HG03196 (cell line): ENCODE measurements at regions not wholly inside any gene's neighbourhood (a gene's known extent, or its start where the extent isn't known, plus 50 kb on each side); places are given as distances from the start of the nearest gene placed in this dataset.
"Not testable (repeated sequence)": the region's sequence is repeated elsewhere in the genome, so short reads cannot be mapped to it uniquely, and the experiment has no call there.

ENCODE experiments used
- ATAC-seq: cut with Tn5 transposase; IDR thresholded peaks from one replicate; pipeline ENCODE4 v1.9.1; 2021; ENCODE audit not compliant: unreplicated experiment

GRCh38 chr4:159545556-159545955 lies 442.7 kb downstream of the RAPGEF2 start:
- ATAC-seq, result no peak

GRCh38 chr4:159547645-159548308 lies 444.9 kb downstream of the RAPGEF2 start:
- ATAC-seq, result no peak

- ATAC-seq, result no peak
These were observed 446.2 kb downstream of the RAPGEF2 start for GRCh38 chr4:159549098-159549518.

- no peak for ATAC-seq
These were observed 448.4 kb downstream of the RAPGEF2 start for GRCh38 chr4:159551281-159551680.

GRCh38 chr4:159552979-159553768 lies 450.3 kb downstream of the RAPGEF2 start:
- ATAC-seq, result no peak

- ATAC-seq, result no peak
These were observed 453.0 kb downstream of the RAPGEF2 start for GRCh38 chr4:159555873-159556272.

- no peak for ATAC-seq
These were observed 459.5 kb downstream of the RAPGEF2 start for GRCh38 chr4:159562366-159562765.

GRCh38 chr4:159563257-159563656 lies 460.4 kb downstream of the RAPGEF2 start:
- ATAC-seq, result no peak

- ATAC-seq, result no peak
These were observed 461.7 kb downstream of the RAPGEF2 start for GRCh38 chr4:159564615-159565014.

- no peak for ATAC-seq
These were observed 463.9 kb downstream of the RAPGEF2 start for GRCh38 chr4:159566786-159567185.

- no peak for ATAC-seq
These were observed 474.4 kb downstream of the RAPGEF2 start for GRCh38 chr4:159577241-159577640.

- no peak for ATAC-seq
These were observed 479.8 kb downstream of the RAPGEF2 start for GRCh38 chr4:159582685-159583084.

- no peak for ATAC-seq
These were observed 490.1 kb downstream of the RAPGEF2 start for GRCh38 chr4:159592898-159593556.

- ATAC-seq, result no peak
These were observed 490.8 kb downstream of the RAPGEF2 start for GRCh38 chr4:159593681-159594080.

GRCh38 chr4:159594576-159594975 lies 491.7 kb downstream of the RAPGEF2 start:
- no peak for ATAC-seq

GRCh38 chr4:159595101-159595500 lies 492.2 kb downstream of the RAPGEF2 start:
- ATAC-seq, result not testable (repeated sequence)

- ATAC-seq, result no peak
These were observed 495.7 kb downstream of the RAPGEF2 start for GRCh38 chr4:159598602-159599001.

GRCh38 chr4:159600061-159600460 lies 497.2 kb downstream of the RAPGEF2 start:
- ATAC-seq, result no peak

- ATAC-seq, result no peak
These were observed 501.9 kb downstream of the RAPGEF2 start for GRCh38 chr4:159604781-159605180.

GRCh38 chr4:159606835-159607234 lies 504.0 kb downstream of the RAPGEF2 start:
- ATAC-seq, result no peak

- ATAC-seq, result no peak
These were observed 504.9 kb downstream of the RAPGEF2 start for GRCh38 chr4:159607809-159608208.

- ATAC-seq, result no peak
These were observed 505.6 kb downstream of the RAPGEF2 start for GRCh38 chr4:159608436-159608835.
